OCI-LY1 (cell line): ENCODE measurements at regions not wholly inside any gene's neighbourhood (a gene's known extent, or its start where the extent isn't known, plus 50 kb on each side); places are given as distances from the start of the nearest gene placed in this dataset.
"Not testable (repeated sequence)": the region's sequence is repeated elsewhere in the genome, so short reads cannot be mapped to it uniquely, and the experiment has no call there.

Source experiments
- H2AFZ ChIP-seq: fragments of 200-600 bp; sonication (generic), shearing (Covaris generic); 2 replicates; pipeline ENCODE4 v1.6.0; 2014; ENCODE audit warnings: antibody characterized with exemption, mild to moderate bottlenecking, low read length
- H3F3A ChIP-seq: fragments of 200-600 bp; sonication (generic), shearing (Covaris generic); 2 replicates; pipeline ENCODE4 v1.6.0; 2014; ENCODE audit warnings: mild to moderate bottlenecking, antibody characterized with exemption, low read length, moderate library complexity; ENCODE audit not compliant: insufficient read depth
- H3K27ac ChIP-seq: fragments of 200-600 bp; sonication (generic); 2 replicates; pipeline ENCODE4 v1.5.1; 2014; ENCODE audit warnings: low read length, mixed run types, mild to moderate bottlenecking, low read depth; ENCODE audit not compliant: poor library complexity, severe bottlenecking
- H3K27me3 ChIP-seq: fragments of 200-600 bp; sonication (generic); 2 replicates; pipeline ENCODE4 v1.6.0; 2014; ENCODE audit warnings: antibody characterized with exemption, mild to moderate bottlenecking, low read length, moderate library complexity; ENCODE audit not compliant: insufficient read depth
- H3K36me3 ChIP-seq: fragments of 200-600 bp; sonication (generic); 2 replicates; pipeline ENCODE4 v1.6.1; 2014; ENCODE audit warnings: mild to moderate bottlenecking, antibody characterized with exemption, low read length, moderate library complexity, mixed read lengths; ENCODE audit not compliant: insufficient read depth
- H3K4me1 ChIP-seq: fragments of 200-600 bp; sonication (generic); 2 replicates; pipeline ENCODE4 v1.5.1; 2014; ENCODE audit warnings: mild to moderate bottlenecking, low read length, moderate library complexity; ENCODE audit not compliant: insufficient read depth, severe bottlenecking
- H3K4me2 ChIP-seq: fragments of 200-600 bp; sonication (generic), shearing (Covaris generic); 2 replicates; pipeline ENCODE4 v1.6.1; 2014; ENCODE audit warnings: low read length
- H3K4me3 ChIP-seq: fragments of 200-600 bp; sonication (generic); 2 replicates; pipeline ENCODE4 v1.5.1; 2014; ENCODE audit warnings: low read length, low read depth, mild to moderate bottlenecking, mixed read lengths; ENCODE audit not compliant: poor library complexity, severe bottlenecking
- H3K79me2 ChIP-seq: fragments of 200-600 bp; shearing (Covaris generic); 2 replicates; pipeline ENCODE4 v1.6.1; 2016; ENCODE audit warnings: mixed run types, low read length, mixed read lengths; ENCODE audit not compliant: insufficient read depth
- H3K9ac ChIP-seq: fragments of 200-600 bp; sonication (generic), shearing (Covaris generic); 2 replicates; pipeline ENCODE4 v1.6.1; 2014; ENCODE audit warnings: mild to moderate bottlenecking, low read length, mixed read lengths
- H3K9me2 ChIP-seq: fragments of 200-600 bp; sonication (generic), shearing (Covaris generic); 2 replicates; pipeline ENCODE4 v1.6.1; 2014; ENCODE audit warnings: low read depth, mild to moderate bottlenecking, low read length, mixed read lengths
- H3K9me3 ChIP-seq: fragments of 200-600 bp; shearing (Covaris generic); 2 replicates; pipeline ENCODE4 v1.6.1; 2014; ENCODE audit warnings: low read length, mixed read lengths
- H4K20me1 ChIP-seq: fragments of 200-600 bp; sonication (generic), shearing (Covaris generic); 2 replicates; pipeline ENCODE4 v1.6.0; 2016; ENCODE audit warnings: mild to moderate bottlenecking, low read length; ENCODE audit not compliant: insufficient read depth
- EZH2 ChIP-seq: fragments of 200-600 bp; sonication (generic), shearing (Covaris generic); IDR thresholded peaks from 2 replicates; pipeline ENCODE4 v1.8.0; 2017; ENCODE audit warnings: borderline replicate concordance, mixed run types, mild to moderate bottlenecking, antibody characterized with exemption, low read length, moderate library complexity, mixed read lengths
- TF ChIP-seq, protein P1 (sequence below): fragments of 200-600 bp; sonication (generic), shearing (Covaris generic); IDR thresholded peaks from 2 replicates; pipeline ENCODE4 v1.5.1; 2017; ENCODE audit warnings: mild to moderate bottlenecking, antibody characterized with exemption, low read length, moderate library complexity, mixed read lengths

DNA sequence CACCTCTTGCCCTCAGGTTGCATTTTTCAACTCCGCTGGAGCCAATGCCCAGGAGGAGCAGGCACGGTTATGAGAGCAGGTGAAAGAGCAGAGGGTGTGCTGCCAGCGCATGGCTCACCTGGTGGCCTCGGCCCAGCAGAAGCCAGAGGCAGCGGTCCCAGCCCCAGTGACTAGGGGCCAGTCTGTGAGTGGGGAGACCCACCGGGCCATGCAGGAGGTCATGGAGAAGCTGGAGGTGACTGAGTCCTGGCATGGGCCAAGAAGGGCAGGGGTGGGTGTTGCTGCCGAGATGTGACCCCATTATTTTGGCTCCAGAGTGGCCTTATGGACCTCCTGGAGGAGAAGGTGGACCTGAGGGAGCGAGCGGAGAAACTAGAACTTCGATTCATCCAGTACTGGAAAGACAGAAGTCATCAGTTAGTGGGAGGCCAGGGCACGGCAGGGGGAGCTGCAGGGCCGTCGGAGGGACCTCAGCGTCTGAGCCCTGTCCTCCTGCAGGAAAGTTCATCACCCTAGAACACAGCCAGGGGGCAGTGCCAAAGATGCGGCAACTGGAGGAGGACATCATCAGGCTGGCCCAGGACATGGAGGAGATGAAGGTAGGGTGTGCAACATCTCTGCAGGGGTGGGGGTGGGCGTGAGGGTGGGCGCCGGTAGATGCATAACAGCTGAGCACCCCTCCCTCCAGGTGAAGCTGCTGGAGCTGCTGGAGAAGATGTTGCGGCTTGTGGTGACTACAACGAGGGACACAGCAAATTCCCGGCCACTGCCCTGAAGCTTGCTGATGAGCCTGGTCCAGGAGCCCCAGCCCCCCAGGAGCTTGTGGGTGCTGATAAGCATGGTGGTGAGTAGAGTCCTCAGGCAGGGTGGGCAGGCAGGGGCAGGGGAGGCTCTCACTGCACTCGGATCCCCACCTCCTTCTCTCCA lies 58.9 kb upstream of the LYSMD4 start:
- H4K20me1 ChIP-seq, H2AFZ ChIP-seq: not testable (repeated sequence)
- TF ChIP-seq, protein P1, sequence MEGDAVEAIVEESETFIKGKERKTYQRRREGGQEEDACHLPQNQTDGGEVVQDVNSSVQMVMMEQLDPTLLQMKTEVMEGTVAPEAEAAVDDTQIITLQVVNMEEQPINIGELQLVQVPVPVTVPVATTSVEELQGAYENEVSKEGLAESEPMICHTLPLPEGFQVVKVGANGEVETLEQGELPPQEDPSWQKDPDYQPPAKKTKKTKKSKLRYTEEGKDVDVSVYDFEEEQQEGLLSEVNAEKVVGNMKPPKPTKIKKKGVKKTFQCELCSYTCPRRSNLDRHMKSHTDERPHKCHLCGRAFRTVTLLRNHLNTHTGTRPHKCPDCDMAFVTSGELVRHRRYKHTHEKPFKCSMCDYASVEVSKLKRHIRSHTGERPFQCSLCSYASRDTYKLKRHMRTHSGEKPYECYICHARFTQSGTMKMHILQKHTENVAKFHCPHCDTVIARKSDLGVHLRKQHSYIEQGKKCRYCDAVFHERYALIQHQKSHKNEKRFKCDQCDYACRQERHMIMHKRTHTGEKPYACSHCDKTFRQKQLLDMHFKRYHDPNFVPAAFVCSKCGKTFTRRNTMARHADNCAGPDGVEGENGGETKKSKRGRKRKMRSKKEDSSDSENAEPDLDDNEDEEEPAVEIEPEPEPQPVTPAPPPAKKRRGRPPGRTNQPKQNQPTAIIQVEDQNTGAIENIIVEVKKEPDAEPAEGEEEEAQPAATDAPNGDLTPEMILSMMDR, result peak; percentile 41

DNA sequence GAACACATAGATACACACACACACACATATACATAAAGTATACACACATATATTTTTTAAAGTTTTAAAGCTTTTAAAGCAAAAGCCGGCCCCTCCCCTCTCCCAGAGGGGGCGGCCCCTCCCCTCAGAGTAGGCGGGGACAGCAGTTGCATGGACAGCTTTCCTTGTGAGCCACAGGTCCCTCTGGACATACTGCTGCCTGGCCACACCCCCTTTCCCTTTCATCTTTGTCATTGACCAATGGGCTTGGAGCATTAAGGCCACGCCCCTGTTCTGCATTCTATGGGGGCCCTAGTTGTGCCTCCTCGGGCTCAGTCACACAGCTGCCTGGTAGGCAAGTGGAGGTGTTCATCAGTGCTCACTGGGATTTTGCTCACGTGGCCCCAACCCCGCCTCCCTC lies 57.5 kb upstream of the LYSMD4 start:
- H3K36me3 ChIP-seq, result not testable (repeated sequence)

More for the DNA sequence above, 58.9 kb upstream of the LYSMD4 start:
- not testable (repeated sequence) for H3K79me2 ChIP-seq, H3K27ac ChIP-seq, H3K36me3 ChIP-seq, H3K9me3 ChIP-seq, H3K4me2 ChIP-seq, H3K9ac ChIP-seq, H3F3A ChIP-seq, H3K9me2 ChIP-seq, H3K27me3 ChIP-seq, H3K4me3 ChIP-seq, H3K4me1 ChIP-seq

DNA sequence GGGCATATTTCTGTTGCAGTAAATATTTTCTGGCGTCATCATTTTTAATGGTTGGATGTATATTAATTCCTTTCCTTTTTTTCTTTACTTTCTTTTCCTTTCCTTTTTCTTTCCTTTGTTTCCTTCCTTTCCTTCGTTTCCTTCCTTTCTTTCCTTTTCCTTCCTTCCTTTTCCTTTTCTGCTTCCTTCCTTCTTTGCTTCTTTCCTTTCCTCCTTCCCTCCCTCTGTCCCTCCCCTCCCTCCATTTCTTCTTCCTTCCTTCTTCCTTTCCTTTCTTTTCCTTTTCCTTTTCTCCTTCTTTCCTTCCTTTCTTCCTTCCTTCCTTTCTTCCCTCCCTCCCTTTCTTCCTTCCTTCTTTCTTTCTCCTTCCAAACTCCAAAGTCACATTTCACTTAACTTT lies 54.9 kb upstream of the LYSMD4 start:
- Histone ChIP-seq H3K79me2 (no peaks in the 10 kb centered on the region), H3F3A (no peaks in the 10 kb centered on the region), H3K4me1 (no peaks in the 10 kb centered on the region), H4K20me1 (no peaks in the 10 kb centered on the region), H2AFZ (no peak overlapping the region), H3K4me2 (no peak overlapping the region), H3K4me3 (no peak overlapping the region), H3K9me3 (no peaks in the 10 kb centered on the region), H3K27ac (no peak overlapping the region), H3K27me3 (no peaks in the 10 kb centered on the region), H3K9me2 (no peaks in the 10 kb centered on the region), H3K9ac (no peak overlapping the region), H3K36me3 (no peaks in the 10 kb centered on the region)
- TF ChIP-seq, protein P1, result no peak
- TF ChIP-seq EZH2, result no peak

More for the DNA sequence above, 57.5 kb upstream of the LYSMD4 start:
- H3K4me2 ChIP-seq, H3K9me2 ChIP-seq, H3K9ac ChIP-seq, H2AFZ ChIP-seq, H3K9me3 ChIP-seq, H3K27ac ChIP-seq, H3F3A ChIP-seq, H3K4me1 ChIP-seq, H4K20me1 ChIP-seq, H3K4me3 ChIP-seq, H3K27me3 ChIP-seq, H3K79me2 ChIP-seq: not testable (repeated sequence)

DNA sequence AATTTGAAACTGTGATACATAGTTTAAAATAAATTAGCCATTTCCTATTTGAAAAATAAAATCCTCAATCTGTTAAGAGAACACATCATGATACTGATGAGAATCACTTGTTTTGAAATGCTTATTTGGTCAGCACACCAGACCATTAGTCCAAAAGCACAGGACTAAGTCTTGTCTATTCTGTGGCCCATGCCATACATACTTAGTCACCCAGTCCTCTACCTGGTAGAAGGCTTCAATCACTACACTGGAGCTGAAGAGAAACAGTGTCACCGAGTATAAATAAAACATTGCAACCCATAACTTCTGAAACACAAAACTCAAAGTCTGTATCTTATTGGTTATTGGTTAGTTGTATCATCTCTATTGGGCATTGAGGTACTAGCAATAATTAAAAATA lies 51.6 kb upstream of the LYSMD4 start:
- H3K9me3 ChIP-seq, H3K9ac ChIP-seq, H3K4me3 ChIP-seq, H3F3A ChIP-seq, H3K4me1 ChIP-seq, H3K36me3 ChIP-seq, H3K27me3 ChIP-seq, H3K79me2 ChIP-seq, H3K27ac ChIP-seq, H3K9me2 ChIP-seq, H2AFZ ChIP-seq, H4K20me1 ChIP-seq, H3K4me2 ChIP-seq: not testable (repeated sequence)

DNA sequence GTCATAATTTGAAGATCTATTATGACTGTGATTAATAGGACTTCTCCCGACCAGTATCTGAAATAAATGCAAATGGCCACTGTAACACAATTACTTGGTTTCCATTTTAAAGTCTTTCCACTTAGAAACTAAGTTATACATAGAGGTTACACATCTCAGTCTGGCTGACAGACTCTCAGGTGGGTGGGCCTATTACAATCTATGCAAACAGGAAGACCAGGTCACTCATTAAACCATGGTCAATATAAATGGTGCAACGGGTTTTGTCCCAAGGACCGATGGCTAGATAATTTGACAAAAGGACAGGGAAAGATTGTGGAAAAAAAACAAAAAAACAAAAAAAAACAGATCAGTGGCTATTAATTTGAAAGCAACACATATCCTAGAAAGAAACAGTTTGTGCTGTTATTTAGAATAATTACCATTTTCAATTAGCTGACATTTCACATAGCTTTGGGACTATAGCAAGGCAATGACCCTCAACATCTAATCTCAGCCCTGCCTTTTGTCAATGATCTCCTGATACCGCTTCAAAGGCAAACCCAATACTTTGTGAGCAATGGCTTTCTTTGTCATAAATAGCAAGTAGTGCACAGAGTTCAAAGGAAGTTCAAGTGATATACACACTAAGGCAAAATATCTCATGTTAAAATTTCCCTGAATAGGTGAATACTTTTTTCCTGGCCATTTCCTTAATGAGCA lies 50.8 kb upstream of the LYSMD4 start:
- not testable (repeated sequence) for H3K9me3 ChIP-seq, H3K4me3 ChIP-seq, H3F3A ChIP-seq, H3K27me3 ChIP-seq, H3K4me1 ChIP-seq, H2AFZ ChIP-seq, H3K36me3 ChIP-seq, H3K27ac ChIP-seq, H4K20me1 ChIP-seq, H3K9ac ChIP-seq, H3K4me2 ChIP-seq, H3K9me2 ChIP-seq, H3K79me2 ChIP-seq
